HEK293 (cell line): ENCODE measurements at regions not wholly inside any gene's neighbourhood (a gene's known extent, or its start where the extent isn't known, plus 50 kb on each side); places are given as distances from the start of the nearest gene placed in this dataset.

ENCODE experiments used
- CTCF ChIA-PET: fragments of 350-600 bp; formaldehyde crosslinking; extraction: SDS; loops from one replicate; lab custom pipeline; 2021; ENCODE audit warnings: antibody characterized with exemption; lab: Yijun Ruan, JAX
- POLR2A ChIA-PET: fragments of 300-600 bp; formaldehyde crosslinking; extraction: SDS; loops from one replicate; lab custom pipeline; 2020; ENCODE audit warnings: antibody characterized with exemption, inconsistent platforms; lab: Yijun Ruan, JAX
- H3K27ac ChIP-seq: fragments of 200-500 bp; sonication (Bioruptor generic); 2 replicates; pipeline ENCODE4 v1.5.1; 2014; ENCODE audit warnings: low read depth, low read length, control low read depth, inconsistent platforms; ENCODE audit errors: extremely low read depth
- H3K36me3 ChIP-seq, 2 experiments: fragments of 200-500 bp in 1 of 2; sonication (Bioruptor generic) in 1 of 2; 1 replicate in 1 of 2; 2 replicates in 1 of 2; pipeline ENCODE4 v1.5.1; 2014 to 2017; ENCODE audit warnings: inconsistent platforms in 2 of 2, low read length in 2 of 2; ENCODE audit not compliant: control insufficient read depth in 2 of 2, insufficient read depth in 1 of 2
- H3K4me1 ChIP-seq: fragments of 200-500 bp; sonication (Bioruptor generic); 2 replicates; pipeline ENCODE4 v1.5.1; 2014; ENCODE audit warnings: mild to moderate bottlenecking, low read length, inconsistent platforms; ENCODE audit not compliant: control insufficient read depth, insufficient read depth
- H3K4me3 ChIP-seq: 2 replicates; pipeline ENCODE4 v1.5.1; 2011; ENCODE audit warnings: low read depth, mild to moderate bottlenecking, control low read depth, low read length, moderate library complexity
- H3K9me3 ChIP-seq: fragments of 200-500 bp; sonication (Bioruptor generic); 2 replicates; pipeline ENCODE4 v1.5.1; 2014; ENCODE audit warnings: low read depth, low read length, inconsistent platforms; ENCODE audit not compliant: control insufficient read depth, insufficient read depth
- ELK4 ChIP-seq: IDR thresholded peaks from 2 replicates; pipeline ENCODE4 v1.6.1; 2011; ENCODE audit warnings: mild to moderate bottlenecking, low read depth, low read length, borderline replicate concordance
- GLIS1 ChIP-seq: fragments of 450-650 bp; formaldehyde crosslinking; IDR thresholded peaks from 2 replicates; pipeline ENCODE4 v1.5.1; 2016; ENCODE audit warnings: missing biosample characterization, missing genetic modification characterization
- KLF10 ChIP-seq: fragments of 450-650 bp; IDR thresholded peaks from 2 replicates; pipeline ENCODE4 v1.5.1; 2018; ENCODE audit warnings: missing biosample characterization, mild to moderate bottlenecking, missing genetic modification characterization
- MEIS1 ChIP-seq: sonication (generic); formaldehyde crosslinking; IDR thresholded peaks from 2 replicates; pipeline ENCODE4 v1.8.1; 2022; ENCODE audit warnings: missing genetic modification reagents, mild to moderate bottlenecking, borderline replicate concordance
- PRDM10 ChIP-seq: fragments of 450-650 bp; formaldehyde crosslinking; IDR thresholded peaks from 2 replicates; pipeline ENCODE4 v1.5.1; 2016; ENCODE audit warnings: missing biosample characterization, missing genetic modification characterization
- REPIN1 ChIP-seq: fragments of 450-650 bp; formaldehyde crosslinking; IDR thresholded peaks from 2 replicates; pipeline ENCODE4 v1.5.1; 2017; ENCODE audit warnings: missing biosample characterization, missing genetic modification characterization, low read depth
- TRIM28 ChIP-seq: IDR thresholded peaks from 2 replicates; pipeline ENCODE4 v1.6.1; 2011; ENCODE audit warnings: low read length, control low read depth, borderline replicate concordance
- TSHZ1 ChIP-seq: fragments of 450-650 bp; formaldehyde crosslinking; IDR thresholded peaks from 2 replicates; pipeline ENCODE4 v1.5.1; 2016; ENCODE audit warnings: missing biosample characterization, missing genetic modification characterization, borderline replicate concordance
- ZIC2 ChIP-seq: fragments of 450-650 bp; formaldehyde crosslinking; IDR thresholded peaks from 2 replicates; pipeline ENCODE4 v1.5.1; 2016; ENCODE audit warnings: missing biosample characterization, missing genetic modification characterization
- ZNF302 ChIP-seq: fragments of 450-650 bp; formaldehyde crosslinking; IDR thresholded peaks from 2 replicates; pipeline ENCODE4 v1.5.1; 2016; ENCODE audit warnings: missing biosample characterization, missing genetic modification characterization, low read depth
- ZNF324 ChIP-seq: fragments of 450-650 bp; formaldehyde crosslinking; IDR thresholded peaks from 2 replicates; pipeline ENCODE4 v1.5.1; 2016; ENCODE audit warnings: missing biosample characterization, missing genetic modification characterization
- ZNF48 ChIP-seq: fragments of 450-650 bp; formaldehyde crosslinking; IDR thresholded peaks from 2 replicates; pipeline ENCODE4 v1.5.1; 2016; ENCODE audit warnings: missing biosample characterization, missing genetic modification characterization
- ZNF529 ChIP-seq: fragments of 450-650 bp; formaldehyde crosslinking; IDR thresholded peaks from 2 replicates; pipeline ENCODE4 v1.5.1; 2017; ENCODE audit warnings: missing genetic modification characterization, missing biosample characterization; ENCODE audit not compliant: insufficient replicate concordance
- ZNF624 ChIP-seq: fragments of 450-650 bp; formaldehyde crosslinking; IDR thresholded peaks from 2 replicates; pipeline ENCODE4 v1.5.1; 2017; ENCODE audit warnings: missing biosample characterization, missing genetic modification characterization
- ZNF629 ChIP-seq: fragments of 450-650 bp; formaldehyde crosslinking; IDR thresholded peaks from 2 replicates; pipeline ENCODE4 v1.5.1; 2017; ENCODE audit warnings: missing biosample characterization, missing genetic modification characterization

- POLR2A ChIA-PET = no interaction called here
- CTCF ChIA-PET = no interaction called here
- Histone ChIP-seq H3K4me3 (no peak overlapping the region), H3K36me3 (no peaks in the 10 kb centered on the region), H3K27ac (no peak overlapping the region), H3K4me1 (no peaks in the 10 kb centered on the region), H3K9me3 (no peaks in the 10 kb centered on the region)
- TF ChIP-seq ZNF629 (tag by site-specific recombination) (no peak), ZNF529 (tag by site-specific recombination) (no peak), ZNF624 (tag by site-specific recombination) (no peak), PRDM10 (tag by site-specific recombination) (no peak), ZNF324 (no peak), ELK4 (no peak), ZNF302 (tag by site-specific recombination) (no peak), TSHZ1 (tag by site-specific recombination) (no peak), ZNF48 (no peak), TRIM28 (no peak), MEIS1 (no peak), REPIN1 (tag by site-specific recombination) (no peak)
Observed at GRCh38 chr5:116856271-116856670, 281.6 kb upstream of the SEMA6A start.

- POLR2A ChIA-PET = no interaction called here
- H3K4me1 ChIP-seq = no peaks in the 10 kb centered on the region
- H3K27ac ChIP-seq = no peak overlapping the region
- TF ChIP-seq GLIS1 (tag by site-specific recombination) (peak; percentile 49), ZIC2 (peak; percentile 89), KLF10 (no peak)
- CTCF ChIA-PET = no interaction called here
- H3K9me3 ChIP-seq = no peaks in the 10 kb centered on the region
- no peaks in the 10 kb centered on the region for H3K36me3 ChIP-seq
- no peak overlapping the region for H3K4me3 ChIP-seq
Observed at GRCh38 chr5:116853992-116854391, 279.4 kb upstream of the SEMA6A start.
